ENCODE measurements at regions not wholly inside any gene's neighbourhood (a gene's known extent, or its start where the extent isn't known, plus 50 kb on each side); places are given as distances from the start of the nearest gene placed in this dataset.

- ChIA-PET CTCF (no interaction called here), POLR2A (no interaction called here)
- Mint-ChIP-seq H3K4me1 (ENCODE audit: low read depth, unreplicated experiment) (no peaks in the 10 kb centered on the region), H3K9me3 (ENCODE audit: unreplicated experiment) (peaks cover 10% of the 10 kb centered on the region), H3K27ac (ENCODE audit: unreplicated experiment) (no peak overlapping the region), H3K36me3 (ENCODE audit: insufficient read depth, unreplicated experiment) (no peaks in the 10 kb centered on the region), H3K4me3 (ENCODE audit: unreplicated experiment) (no peak overlapping the region), H3K27me3 (ENCODE audit: insufficient read depth, unreplicated experiment) (no peaks in the 10 kb centered on the region)
- intact Hi-C loops (cut with micrococcal nuclease; ENCODE audit: unreplicated experiment): no loop called here
- H3K9me3 ChIP-seq: no peaks in the 10 kb centered on the region
- TF ChIP-seq CTCF (IDR thresholded peaks at IDR 0.05; ENCODE audit: insufficient read depth in 1 of 2, low read depth in 1 of 2, low read length in 1 of 2, severe bottlenecking in 1 of 2, unreplicated experiment in 1 of 2): no peak
- no TSS peak for BruUV-seq (replicated peaks)
- H3K4me1 ChIP-seq: no peaks in the 10 kb centered on the region
- no peaks in the 10 kb centered on the region for H3K27me3 ChIP-seq (replicated peaks; ENCODE audit: control insufficient read depth, insufficient read depth, low read length)
- no peaks in the 10 kb centered on the region for H3K36me3 ChIP-seq (ENCODE audit: control insufficient read depth, insufficient read depth, low read length)
- H3K4me3 ChIP-seq (ENCODE audit: low read depth, low read length): no peak overlapping the region
- DNase-seq: no peak
Observed at GRCh38 chr3:154893813-154894212, 186.3 kb upstream of the MME start.

- intact Hi-C loops (cut with micrococcal nuclease; ENCODE audit: unreplicated experiment): no loop called here
- Histone ChIP-seq H3K36me3 (ENCODE audit: control insufficient read depth, insufficient read depth, low read length) (no peaks in the 10 kb centered on the region), H3K4me1 (peaks cover 6% of the 10 kb centered on the region; the same call in 1 of the 2 replicates), H3K9me3 (no peaks in the 10 kb centered on the region), H3K4me3 (ENCODE audit: low read depth, low read length) (no peak overlapping the region), H3K27me3 (replicated peaks; ENCODE audit: control insufficient read depth, insufficient read depth, low read length) (no peaks in the 10 kb centered on the region)
- peaks cover 3% of the 10 kb centered on the region for H3K4me1 Mint-ChIP-seq (ENCODE audit: low read depth, unreplicated experiment)
- no peak for TF ChIP-seq CTCF (IDR thresholded peaks at IDR 0.05; ENCODE audit: insufficient read depth in 1 of 2, low read depth in 1 of 2, low read length in 1 of 2, severe bottlenecking in 1 of 2, unreplicated experiment in 1 of 2)
- no peaks in the 10 kb centered on the region for H3K27me3 Mint-ChIP-seq (ENCODE audit: insufficient read depth, unreplicated experiment)
- H3K27ac Mint-ChIP-seq (ENCODE audit: unreplicated experiment): no peak overlapping the region
- no TSS peak for BruUV-seq (replicated peaks)
- ChIA-PET POLR2A (no interaction called here), CTCF (no interaction called here)
- H3K36me3 Mint-ChIP-seq (ENCODE audit: insufficient read depth, unreplicated experiment): no peaks in the 10 kb centered on the region
- no peak overlapping the region for H3K4me3 Mint-ChIP-seq (ENCODE audit: unreplicated experiment)
- no peak for DNase-seq
- H3K9me3 Mint-ChIP-seq (ENCODE audit: unreplicated experiment): peaks cover 10% of the 10 kb centered on the region
Observed at GRCh38 chr3:154889227-154889634, 190.9 kb upstream of the MME start.

GRCh38 chr3:154887869-154888268, 192.2 kb upstream of the MME start:
- Histone ChIP-seq H3K4me3 (ENCODE audit: low read depth, low read length) (no peak overlapping the region), H3K9me3 (no peaks in the 10 kb centered on the region), H3K4me1 (peaks cover 6% of the 10 kb centered on the region; the same call in 1 of the 2 replicates), H3K27me3 (replicated peaks; ENCODE audit: control insufficient read depth, insufficient read depth, low read length) (no peaks in the 10 kb centered on the region), H3K36me3 (ENCODE audit: control insufficient read depth, insufficient read depth, low read length) (no peaks in the 10 kb centered on the region)
- ChIA-PET CTCF (no interaction called here), POLR2A (no interaction called here)
- no peaks in the 10 kb centered on the region for H3K36me3 Mint-ChIP-seq (ENCODE audit: insufficient read depth, unreplicated experiment)
- peaks cover 7% of the 10 kb centered on the region for H3K9me3 Mint-ChIP-seq (ENCODE audit: unreplicated experiment)
- intact Hi-C loops (cut with micrococcal nuclease; ENCODE audit: unreplicated experiment): no loop called here
- no peak for DNase-seq
- no TSS peak for BruUV-seq (replicated peaks)
- no peak overlapping the region for H3K27ac Mint-ChIP-seq (ENCODE audit: unreplicated experiment)
- no peak for TF ChIP-seq CTCF (IDR thresholded peaks at IDR 0.05; ENCODE audit: insufficient read depth in 1 of 2, low read depth in 1 of 2, low read length in 1 of 2, severe bottlenecking in 1 of 2, unreplicated experiment in 1 of 2)
- H3K4me1 Mint-ChIP-seq (ENCODE audit: low read depth, unreplicated experiment): peaks cover 6% of the 10 kb centered on the region
- H3K27me3 Mint-ChIP-seq (ENCODE audit: insufficient read depth, unreplicated experiment): no peaks in the 10 kb centered on the region
- no peak overlapping the region for H3K4me3 Mint-ChIP-seq (ENCODE audit: unreplicated experiment)
